ENCODE measurements at regions not wholly inside any gene's neighbourhood (a gene's known extent, or its start where the extent isn't known, plus 50 kb on each side); places are given as distances from the start of the nearest gene placed in this dataset.

GRCh38 chr10:105969884-105970377 lies 1194.6 kb downstream of the SORCS1 start:
- no peak for ATAC-seq

GRCh38 chr10:105968666-105969065 lies 1195.8 kb downstream of the SORCS1 start:
- no peak for ATAC-seq

GRCh38 chr10:105967256-105967655 lies 1197.2 kb downstream of the SORCS1 start:
- ATAC-seq, result no peak

GRCh38 chr10:105965141-105965540 lies 1199.4 kb downstream of the SORCS1 start:
- no peak for ATAC-seq

- no peak for ATAC-seq
Measured at GRCh38 chr10:105964009-105964408, 1200.5 kb downstream of the SORCS1 start.

- no peak for ATAC-seq
Measured at GRCh38 chr10:105963334-105963884, 1201.1 kb downstream of the SORCS1 start.

- no peak for ATAC-seq
Measured at GRCh38 chr10:105956550-105956949, 1208.0 kb downstream of the SORCS1 start.

GRCh38 chr10:105953861-105954260 lies 1210.6 kb downstream of the SORCS1 start:
- no peak for ATAC-seq

- ATAC-seq, result no peak
Measured at GRCh38 chr10:105953056-105953455, 1211.5 kb downstream of the SORCS1 start.

- no peak for ATAC-seq
Measured at GRCh38 chr10:105952153-105952552, 1212.4 kb downstream of the SORCS1 start.

GRCh38 chr10:105950410-105950809 lies 1214.1 kb downstream of the SORCS1 start:
- peak in 1 of 2 donors; percentile 36 for ATAC-seq

GRCh38 chr10:105949721-105950120 lies 1214.8 kb downstream of the SORCS1 start:
- ATAC-seq, result no peak

GRCh38 chr10:105925045-105925785 lies 1239.3 kb downstream of the SORCS1 start:
- no peak for ATAC-seq

- no peak for ATAC-seq
Measured at GRCh38 chr10:105921348-105921747, 1243.2 kb downstream of the SORCS1 start.

GRCh38 chr10:105914432-105914831 lies 1250.1 kb downstream of the SORCS1 start:
- ATAC-seq, result no peak

GRCh38 chr10:105908701-105909100 lies 1255.8 kb downstream of the SORCS1 start:
- ATAC-seq, result no peak

GRCh38 chr10:105885495-105885894 lies 1244.4 kb downstream of the SORCS3 start:
- no peak for ATAC-seq

- ATAC-seq, result no peak
Measured at GRCh38 chr10:105879401-105879800, 1238.3 kb downstream of the SORCS3 start.

- ATAC-seq, result no peak
Measured at GRCh38 chr10:105875050-105875449, 1234.0 kb downstream of the SORCS3 start.

GRCh38 chr10:105872665-105873064 lies 1231.6 kb downstream of the SORCS3 start:
- no peak for ATAC-seq

- no peak for ATAC-seq
Measured at GRCh38 chr10:105868935-105869334, 1227.8 kb downstream of the SORCS3 start.

- ATAC-seq, result no peak
Measured at GRCh38 chr10:105864854-105865253, 1223.8 kb downstream of the SORCS3 start.

- no peak for ATAC-seq
Measured at GRCh38 chr10:105857268-105858264, 1216.5 kb downstream of the SORCS3 start.

Measured in activated CD4-positive, CD25-positive, alpha-beta regulatory T cell treated with anti-CD3 and anti-CD28 coated beads, Interleukin-2, amount 50 U/mL, for 24 hours (primary cell).